ENCODE measurements at regions not wholly inside any gene's neighbourhood (a gene's known extent, or its start where the extent isn't known, plus 50 kb on each side); places are given as distances from the start of the nearest gene placed in this dataset.

- intact Hi-C loops (cut with micrococcal nuclease) = no loop called here
- H3K27ac Mint-ChIP-seq = no peak overlapping the region
- no peaks in the 10 kb centered on the region for H3K9me3 ChIP-seq (ENCODE audit: control insufficient read depth, insufficient read depth, low read length)
- ATAC-seq (no peak), DNase-seq (no peak)
- no peaks in the 10 kb centered on the region for H3K27me3 ChIP-seq (ENCODE audit: control insufficient read depth, insufficient read depth, low read length)
- no peaks in the 10 kb centered on the region for H3K4me1 Mint-ChIP-seq
- peaks cover 13 to 15% of the 10 kb centered on the region in 2 donors for H3K9me3 Mint-ChIP-seq
- no peak overlapping the region for H3K4me3 Mint-ChIP-seq
- H3K27ac ChIP-seq (ENCODE audit: low read length) = no peak overlapping the region
- 80% methylated on average over 1 of the region's 2 CpGs for whole genome bisulfite sequencing (ENCODE audit: insufficient coverage)
- H3K36me3 Mint-ChIP-seq = no peaks in the 10 kb centered on the region
- TF ChIP-seq CTCF (IDR thresholded peaks at IDR 0.05) = no peak
- no peaks in the 10 kb centered on the region for H3K27me3 Mint-ChIP-seq (ENCODE audit: low read depth in 2 of 2)
- H3K36me3 ChIP-seq (ENCODE audit: control insufficient read depth, insufficient read depth, low read length) = no peaks in the 10 kb centered on the region
- no peaks in the 10 kb centered on the region for H3K4me1 ChIP-seq (ENCODE audit: control insufficient read depth, insufficient read depth, low read length)
- H3K4me3 ChIP-seq (ENCODE audit: low read length) = no peak overlapping the region
Observed at GRCh38 chr5:166045961-166046360, 2245.5 kb upstream of the WWC1 start.

GRCh38 chr5:166046956-166047355, 2244.5 kb upstream of the WWC1 start:
- Mint-ChIP-seq H3K4me3 (no peak overlapping the region), H3K9me3 (peaks cover 13 to 14% of the 10 kb centered on the region in 2 donors), H3K27ac (no peak overlapping the region), H3K4me1 (no peaks in the 10 kb centered on the region), H3K36me3 (no peaks in the 10 kb centered on the region), H3K27me3 (ENCODE audit: low read depth in 2 of 2) (no peaks in the 10 kb centered on the region)
- Histone ChIP-seq H3K27ac (ENCODE audit: low read length) (no peak overlapping the region), H3K9me3 (ENCODE audit: control insufficient read depth, insufficient read depth, low read length) (no peaks in the 10 kb centered on the region), H3K27me3 (ENCODE audit: control insufficient read depth, insufficient read depth, low read length) (no peaks in the 10 kb centered on the region), H3K36me3 (ENCODE audit: control insufficient read depth, insufficient read depth, low read length) (no peaks in the 10 kb centered on the region), H3K4me1 (ENCODE audit: control insufficient read depth, insufficient read depth, low read length) (no peaks in the 10 kb centered on the region), H3K4me3 (ENCODE audit: low read length) (no peak overlapping the region)
- WGBS (ENCODE audit: insufficient coverage) = no CpG with 5 or more reads among the region's 1 CpG
- no peak for DNase-seq
- intact Hi-C loops (cut with micrococcal nuclease) = no loop called here
- ATAC-seq = no peak
- no peak for TF ChIP-seq CTCF (IDR thresholded peaks at IDR 0.05)

DNA sequence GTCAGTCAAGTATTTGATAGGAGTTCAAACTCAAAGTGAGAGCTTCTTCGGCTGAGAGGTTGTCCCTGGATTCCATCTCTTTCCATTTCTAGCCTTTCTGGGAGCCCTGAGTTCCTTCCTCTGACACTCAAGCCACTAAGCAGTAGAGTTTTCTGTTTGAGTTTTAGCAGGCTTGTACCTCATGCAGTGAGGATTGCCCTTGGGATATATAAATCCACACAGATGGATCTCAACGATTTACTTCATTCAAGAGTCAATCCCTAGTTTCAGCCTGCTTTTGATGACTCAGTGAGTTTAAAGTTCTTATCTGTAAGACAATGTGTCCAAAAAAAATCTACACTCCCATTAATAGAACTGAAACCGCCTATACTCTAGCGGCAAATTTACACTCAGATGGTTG, 2240.9 kb upstream of the WWC1 start:
- Mint-ChIP-seq H3K4me3 (no peak overlapping the region), H3K36me3 (no peaks in the 10 kb centered on the region), H3K27me3 (ENCODE audit: low read depth in 2 of 2) (no peaks in the 10 kb centered on the region), H3K27ac (no peak overlapping the region), H3K4me1 (no peaks in the 10 kb centered on the region), H3K9me3 (peaks cover 14 to 20% of the 10 kb centered on the region in 2 donors)
- no peak for TF ChIP-seq CTCF (IDR thresholded peaks at IDR 0.05)
- no peaks in the 10 kb centered on the region for H3K27me3 ChIP-seq (ENCODE audit: control insufficient read depth, insufficient read depth, low read length)
- WGBS (ENCODE audit: insufficient coverage) = 78% methylated on average over 2 of the region's 4 CpGs
- intact Hi-C loops (cut with micrococcal nuclease) = no loop called here
- no peaks in the 10 kb centered on the region for H3K9me3 ChIP-seq (ENCODE audit: control insufficient read depth, insufficient read depth, low read length)
- no peak overlapping the region for H3K4me3 ChIP-seq (ENCODE audit: low read length)
- ATAC-seq (no peak), DNase-seq (no peak)
- H3K4me1 ChIP-seq (ENCODE audit: control insufficient read depth, insufficient read depth, low read length) = no peaks in the 10 kb centered on the region
- H3K27ac ChIP-seq (ENCODE audit: low read length) = no peak overlapping the region
- H3K36me3 ChIP-seq (ENCODE audit: control insufficient read depth, insufficient read depth, low read length) = no peaks in the 10 kb centered on the region

DNA sequence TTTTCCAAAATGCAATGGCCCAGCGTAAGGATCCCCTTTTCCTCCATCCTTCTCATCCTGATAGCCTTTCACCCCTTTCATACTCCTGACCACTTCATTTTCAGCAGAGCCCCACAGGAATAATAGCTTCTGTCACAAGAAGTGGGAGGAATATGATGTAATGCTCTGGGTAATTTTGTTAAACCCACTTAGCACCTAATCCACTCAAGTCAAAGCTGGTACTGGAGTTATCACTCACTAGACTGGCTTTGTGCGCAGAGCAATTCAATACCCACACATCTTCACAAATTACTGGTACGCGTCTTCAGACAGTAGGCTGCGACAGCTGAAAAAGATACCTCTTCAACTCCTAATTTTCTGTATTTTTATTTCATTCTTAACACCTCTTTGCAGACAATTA, 2232.8 kb upstream of the WWC1 start:
- WGBS (ENCODE audit: insufficient coverage) = 92% methylated on average over 5 of the region's 5 CpGs
- TF ChIP-seq CTCF (IDR thresholded peaks at IDR 0.05) = no peak
- Mint-ChIP-seq H3K36me3 (no peaks in the 10 kb centered on the region), H3K27ac (no peak overlapping the region), H3K4me3 (no peak overlapping the region), H3K4me1 (no peaks in the 10 kb centered on the region), H3K9me3 (peaks cover 14 to 18% of the 10 kb centered on the region in 2 donors), H3K27me3 (ENCODE audit: low read depth in 2 of 2) (no peaks in the 10 kb centered on the region)
- DNase-seq = no peak
- no peak overlapping the region for H3K4me3 ChIP-seq (ENCODE audit: low read length)
- no peaks in the 10 kb centered on the region for H3K9me3 ChIP-seq (ENCODE audit: control insufficient read depth, insufficient read depth, low read length)
- no peaks in the 10 kb centered on the region for H3K27me3 ChIP-seq (ENCODE audit: control insufficient read depth, insufficient read depth, low read length)
- intact Hi-C loops (cut with micrococcal nuclease) = no loop called here
- no peaks in the 10 kb centered on the region for H3K4me1 ChIP-seq (ENCODE audit: control insufficient read depth, insufficient read depth, low read length)
- H3K27ac ChIP-seq (ENCODE audit: low read length) = no peak overlapping the region
- no peaks in the 10 kb centered on the region for H3K36me3 ChIP-seq (ENCODE audit: control insufficient read depth, insufficient read depth, low read length)
- ATAC-seq = no peak

All from natural killer cell (primary cell).